H7 (cell line): ENCODE measurements at regions not wholly inside any gene's neighbourhood (a gene's known extent, or its start where the extent isn't known, plus 50 kb on each side); places are given as distances from the start of the nearest gene placed in this dataset.
"Not testable (repeated sequence)": the region's sequence is repeated elsewhere in the genome, so short reads cannot be mapped to it uniquely, and the experiment has no call there.

Experiments used
- DNase-seq: peaks from one replicate; pipeline ENCODE4 v3.0.0; 2012
- H3K27me3 ChIP-seq: 2 replicates; pipeline ENCODE4 v1.6.0; 2011; ENCODE audit warnings: mild to moderate bottlenecking, low read length; ENCODE audit not compliant: control insufficient read depth, insufficient read depth
- H3K36me3 ChIP-seq: replicated peaks from 2 replicates; pipeline ENCODE4 v1.5.1; 2011; ENCODE audit warnings: low read length; ENCODE audit not compliant: control insufficient read depth, insufficient read depth
- H3K4me3 ChIP-seq: 2 replicates; pipeline ENCODE4 v1.5.1; 2011; ENCODE audit warnings: low read depth, mild to moderate bottlenecking, control low read depth, low read length, moderate library complexity; ENCODE audit not compliant: insufficient read depth

DNA sequence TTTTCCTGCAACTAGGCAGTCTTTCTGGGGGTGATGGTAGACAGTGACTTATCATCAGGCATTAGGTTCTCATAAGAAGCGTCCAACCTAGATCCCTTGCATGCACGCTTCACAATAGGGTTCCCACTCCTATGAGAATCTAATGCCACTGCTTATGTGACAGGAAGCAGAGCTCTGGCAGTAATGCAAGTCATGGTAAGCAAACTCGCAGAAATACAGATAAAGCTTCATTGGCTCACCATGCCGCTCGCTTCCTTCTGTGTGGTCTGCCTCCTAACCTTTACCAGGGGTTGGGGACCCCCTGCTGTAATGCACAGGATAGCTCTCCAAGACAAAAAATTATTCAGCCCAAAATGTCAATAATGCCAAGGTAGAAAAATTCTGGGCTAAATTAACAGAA lies 864.2 kb downstream of the TRHDE start:
- Histone ChIP-seq H3K27me3 (no peaks in the 10 kb centered on the region), H3K4me3 (no peak overlapping the region), H3K36me3 (no peaks in the 10 kb centered on the region)
- no peak for DNase-seq

DNA sequence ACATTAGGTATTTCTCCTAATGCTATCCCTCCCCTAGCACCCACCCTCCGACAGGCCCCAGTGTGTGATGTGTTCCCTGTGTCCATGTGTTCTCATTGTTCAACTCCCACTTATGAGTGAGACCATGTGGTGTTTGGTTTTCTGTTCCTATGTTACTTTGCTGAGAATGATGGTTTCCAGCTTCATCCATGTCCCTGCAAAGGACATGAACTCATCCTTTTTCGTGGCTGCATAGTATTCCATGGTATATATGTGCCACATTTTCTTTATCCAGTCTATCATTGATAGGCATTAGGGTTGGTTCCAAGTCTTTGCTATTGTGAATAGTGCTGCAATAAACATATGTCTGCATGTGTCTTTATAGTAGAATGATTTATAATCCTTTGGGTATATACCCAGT lies 867.5 kb downstream of the TRHDE start:
- not testable (repeated sequence) for H3K4me3 ChIP-seq, H3K36me3 ChIP-seq, DNase-seq, H3K27me3 ChIP-seq

DNA sequence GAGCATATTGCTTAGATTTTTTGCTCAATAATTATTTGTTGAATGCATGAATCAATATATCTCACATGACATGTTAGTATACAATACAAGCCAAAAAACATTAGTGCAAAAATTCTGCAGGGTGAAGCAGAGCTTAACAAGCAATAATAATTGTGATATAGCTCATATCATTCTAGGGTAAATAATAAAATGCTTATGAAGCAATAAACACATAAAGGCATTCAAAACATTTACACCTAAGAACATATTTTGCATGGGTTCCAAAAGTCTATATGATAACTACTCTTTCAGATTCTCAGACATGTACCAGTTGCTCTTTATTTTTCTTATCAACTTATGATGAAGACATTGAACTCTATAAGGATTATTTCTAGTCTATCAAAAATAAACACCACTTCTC lies 886.2 kb downstream of the TRHDE start:
- no peak for DNase-seq
- no peaks in the 10 kb centered on the region for H3K27me3 ChIP-seq
- H3K4me3 ChIP-seq = no peak overlapping the region
- no peaks in the 10 kb centered on the region for H3K36me3 ChIP-seq

DNA sequence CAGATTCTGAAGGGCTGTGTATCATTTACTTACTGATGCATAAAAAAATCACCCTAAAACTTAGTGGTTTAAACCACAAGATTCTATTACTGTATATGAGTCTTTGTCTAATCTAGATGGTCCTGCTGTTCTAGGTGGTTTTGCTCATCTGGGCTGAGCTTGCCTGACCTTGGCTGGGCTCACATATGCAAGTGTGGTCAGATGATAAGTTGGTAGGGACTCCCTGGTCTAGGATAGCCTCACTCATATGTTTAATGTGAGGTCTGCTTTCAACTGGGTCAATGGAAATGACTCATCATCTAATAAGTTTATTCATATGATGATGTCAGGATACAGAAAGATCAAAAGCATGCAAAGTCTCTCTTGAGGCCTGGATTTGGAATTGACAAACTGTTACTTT lies 887.8 kb downstream of the TRHDE start:
- DNase-seq = no peak
- H3K4me3 ChIP-seq = no peak overlapping the region
- H3K27me3 ChIP-seq = no peaks in the 10 kb centered on the region
- no peaks in the 10 kb centered on the region for H3K36me3 ChIP-seq

DNA sequence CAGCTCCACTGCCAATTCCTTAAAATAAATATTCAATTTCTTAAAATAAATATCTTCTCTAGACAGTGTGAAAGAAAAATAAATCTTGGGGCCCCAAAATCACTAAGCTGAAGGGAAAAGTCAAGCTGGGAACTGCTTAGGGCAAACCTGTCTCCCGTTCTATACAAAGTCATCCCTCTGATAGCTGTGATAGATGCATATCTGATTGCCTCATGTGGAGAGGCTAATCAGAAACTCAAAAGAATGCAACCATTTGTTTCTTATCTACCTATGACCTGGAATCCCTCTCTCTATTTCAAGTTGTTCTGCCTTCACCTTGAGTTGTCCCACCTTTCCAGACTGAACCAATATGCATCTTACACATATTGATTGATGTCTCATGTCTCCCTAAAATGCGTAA lies 889.8 kb downstream of the TRHDE start:
- DNase-seq = no peak
- Histone ChIP-seq H3K36me3 (no peaks in the 10 kb centered on the region), H3K4me3 (no peak overlapping the region), H3K27me3 (no peaks in the 10 kb centered on the region)

- Histone ChIP-seq H3K36me3 (no peaks in the 10 kb centered on the region), H3K27me3 (no peaks in the 10 kb centered on the region), H3K4me3 (no peak overlapping the region)
- DNase-seq = no peak
Observed at GRCh38 chr12:73180734-73181133, 908.6 kb downstream of the TRHDE start.

GRCh38 chr12:73181244-73181643 lies 909.1 kb downstream of the TRHDE start:
- H3K36me3 ChIP-seq = no peaks in the 10 kb centered on the region
- DNase-seq = no peak
- H3K4me3 ChIP-seq = no peak overlapping the region
- H3K27me3 ChIP-seq = no peaks in the 10 kb centered on the region

DNA sequence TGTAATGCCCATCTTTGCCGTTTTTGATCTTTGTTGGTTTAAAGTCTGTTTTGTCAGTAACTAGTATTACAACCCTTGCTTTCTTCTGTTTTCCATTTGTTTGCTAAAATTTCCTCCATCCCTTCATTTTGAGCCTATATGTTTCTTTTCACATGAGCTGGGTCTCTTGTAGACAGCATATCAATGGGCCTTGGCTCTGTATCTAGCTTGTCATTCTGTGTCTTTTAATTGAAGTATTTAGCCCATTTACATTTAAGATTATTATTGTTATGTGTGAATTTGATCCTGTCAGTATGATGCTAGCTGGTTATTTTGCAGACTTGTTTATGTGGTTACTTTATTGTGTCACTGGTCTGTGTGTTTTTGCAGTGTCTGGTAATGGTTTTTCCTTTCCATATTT lies 913.2 kb downstream of the TRHDE start:
- no peaks in the 10 kb centered on the region for H3K36me3 ChIP-seq
- H3K4me3 ChIP-seq = no peak overlapping the region
- H3K27me3 ChIP-seq = no peaks in the 10 kb centered on the region
- DNase-seq = no peak

GRCh38 chr12:73186272-73186671 lies 914.1 kb downstream of the TRHDE start:
- DNase-seq = no peak
- Histone ChIP-seq H3K36me3 (no peaks in the 10 kb centered on the region), H3K4me3 (no peak overlapping the region), H3K27me3 (no peaks in the 10 kb centered on the region)

DNA sequence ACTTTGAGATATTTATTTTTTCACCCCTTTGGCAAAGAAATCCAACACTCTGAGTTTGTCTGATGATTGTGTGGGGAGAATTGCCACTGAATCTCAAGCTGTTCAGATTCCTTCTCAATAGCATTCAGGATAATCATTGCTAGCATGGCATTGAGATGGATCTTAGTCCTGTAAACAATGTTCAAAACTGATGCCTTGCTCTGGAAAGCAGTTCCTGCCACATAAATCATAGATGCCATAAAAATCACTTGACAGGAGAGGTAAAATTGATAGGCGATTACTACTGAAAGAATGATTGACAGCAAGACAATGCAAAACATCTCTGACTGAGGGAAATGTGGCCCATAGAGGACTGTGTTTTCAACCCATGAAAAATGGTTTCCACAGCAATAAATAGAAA lies 915.6 kb downstream of the TRHDE start:
- H3K4me3 ChIP-seq = no peak overlapping the region
- H3K27me3 ChIP-seq = no peaks in the 10 kb centered on the region
- H3K36me3 ChIP-seq = no peaks in the 10 kb centered on the region
- DNase-seq = no peak

DNA sequence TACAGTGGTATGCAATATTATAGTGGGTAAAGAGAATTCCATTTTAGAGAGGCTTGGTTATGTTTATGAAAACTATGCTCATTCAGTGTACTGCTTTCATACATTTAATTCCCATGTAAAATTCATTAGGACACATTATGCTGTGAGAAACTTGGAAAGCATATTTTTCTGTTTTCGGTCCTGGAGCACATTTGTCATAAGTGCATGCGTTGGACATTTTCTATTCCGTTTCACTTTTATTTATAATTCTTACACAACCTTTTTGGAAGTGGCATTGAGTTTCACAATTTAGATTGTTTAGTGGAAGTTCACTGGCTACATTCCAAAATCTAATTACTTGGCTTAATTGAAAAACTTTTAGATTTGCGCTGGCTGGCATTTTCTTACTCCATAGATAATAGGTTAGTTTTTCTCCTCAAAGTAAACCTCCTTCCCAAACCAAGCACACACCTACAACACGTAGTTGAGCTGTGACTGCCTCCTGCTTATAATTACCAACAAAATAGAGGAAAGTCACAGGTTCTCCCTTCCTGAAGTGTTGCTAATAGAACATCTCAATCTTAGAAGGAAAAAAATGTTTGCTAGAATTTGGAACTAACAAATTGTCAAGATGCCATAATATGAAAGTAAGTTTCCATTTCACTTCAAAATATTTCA lies 938.5 kb downstream of the TRHDE start:
- H3K4me3 ChIP-seq = no peak overlapping the region
- H3K27me3 ChIP-seq = no peaks in the 10 kb centered on the region
- H3K36me3 ChIP-seq = no peaks in the 10 kb centered on the region
- no peak for DNase-seq

DNA sequence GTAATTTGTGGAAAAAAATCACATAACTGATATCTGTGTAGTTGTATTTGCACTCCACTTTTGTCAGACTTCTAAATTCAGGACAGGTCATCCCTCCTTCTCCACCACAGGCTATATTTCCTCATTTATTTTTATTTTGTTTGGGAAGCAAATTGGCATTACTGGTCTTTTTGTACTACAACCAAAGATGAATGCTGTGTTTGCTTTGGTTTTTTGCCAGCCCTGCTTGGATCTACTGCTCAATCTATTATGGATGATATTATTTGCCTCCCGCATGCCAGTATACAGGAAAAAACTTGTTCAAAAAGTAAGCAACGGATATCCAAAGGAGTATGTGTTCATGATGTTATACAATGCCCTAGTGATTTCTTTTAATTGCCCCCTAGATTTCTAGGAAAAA lies 948.8 kb downstream of the TRHDE start:
- DNase-seq = no peak
- H3K4me3 ChIP-seq = no peak overlapping the region
- no peaks in the 10 kb centered on the region for H3K36me3 ChIP-seq
- H3K27me3 ChIP-seq = no peaks in the 10 kb centered on the region

- DNase-seq = no peak
- no peak overlapping the region for H3K4me3 ChIP-seq
- H3K27me3 ChIP-seq = no peaks in the 10 kb centered on the region
- no peaks in the 10 kb centered on the region for H3K36me3 ChIP-seq
Observed at GRCh38 chr12:73221398-73221797, 949.2 kb downstream of the TRHDE start.

- no peaks in the 10 kb centered on the region for H3K27me3 ChIP-seq
- no peaks in the 10 kb centered on the region for H3K36me3 ChIP-seq
- DNase-seq = no peak
- H3K4me3 ChIP-seq = no peak overlapping the region
Observed at GRCh38 chr12:73221836-73222235, 949.7 kb downstream of the TRHDE start.

DNA sequence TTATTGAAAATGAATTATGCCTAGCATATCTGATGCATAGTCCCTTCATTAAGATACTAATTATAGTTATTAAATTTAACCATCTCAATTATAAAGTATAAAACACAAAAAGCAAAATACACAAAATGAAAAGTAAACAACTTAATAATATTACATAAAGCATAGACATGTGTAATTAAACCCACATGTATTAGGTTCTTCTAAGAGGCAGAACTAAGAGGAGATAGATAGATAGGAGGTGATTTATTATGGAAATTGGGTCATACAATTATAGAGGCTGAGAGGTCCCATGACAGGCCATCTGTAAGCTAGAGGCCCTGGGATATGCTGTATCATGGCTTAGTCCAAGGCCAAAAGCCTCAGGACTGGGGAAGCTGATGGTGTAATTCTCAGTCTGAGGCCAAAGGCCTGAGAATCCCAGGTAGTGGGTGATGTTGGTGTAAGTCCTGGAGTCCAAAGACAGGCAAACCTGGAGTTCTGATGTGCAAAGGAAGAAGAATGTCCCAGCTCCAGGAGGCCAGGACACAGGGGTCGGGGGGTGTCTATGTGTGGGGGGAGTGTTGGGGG lies 953.3 kb downstream of the TRHDE start:
- Histone ChIP-seq H3K36me3 (no peaks in the 10 kb centered on the region), H3K4me3 (no peak overlapping the region), H3K27me3 (no peaks in the 10 kb centered on the region)
- DNase-seq = no peak

GRCh38 chr12:73225941-73226340 lies 953.8 kb downstream of the TRHDE start:
- Histone ChIP-seq H3K36me3 (no peaks in the 10 kb centered on the region), H3K27me3 (no peaks in the 10 kb centered on the region), H3K4me3 (no peak overlapping the region)
- no peak for DNase-seq
